Neuronal stem cell (in vitro differentiated cells): ENCODE measurements at regions not wholly inside any gene's neighbourhood (a gene's known extent, or its start where the extent isn't known, plus 50 kb on each side); places are given as distances from the start of the nearest gene placed in this dataset.

Experiments
- DNase-seq: peaks from one replicate; pipeline ENCODE4 v3.0.0-alpha.2; 2013; ENCODE audit warnings: low spot score
- H2AFZ ChIP-seq: one replicate; pipeline ENCODE4 v1.6.1; 2013; ENCODE audit warnings: mild to moderate bottlenecking, low read length, inconsistent platforms
- H2AK5ac ChIP-seq: 2 replicates; pipeline ENCODE4 v1.6.1; 2013; ENCODE audit warnings: low read depth, mild to moderate bottlenecking, inconsistent platforms, low read length, moderate library complexity, mixed read lengths
- H2BK120ac ChIP-seq: 2 replicates; pipeline ENCODE4 v1.6.1; 2013; ENCODE audit warnings: low read depth, mild to moderate bottlenecking, inconsistent platforms, low read length, moderate library complexity, mixed read lengths
- H2BK12ac ChIP-seq: one replicate; pipeline ENCODE4 v1.6.1; 2013; ENCODE audit warnings: low read length, inconsistent platforms
- H2BK15ac ChIP-seq: 2 replicates; pipeline ENCODE4 v1.6.1; 2013; ENCODE audit warnings: mild to moderate bottlenecking, low read length, inconsistent platforms, mixed read lengths
- H2BK5ac ChIP-seq: one replicate; pipeline ENCODE4 v1.6.1; 2013; ENCODE audit warnings: inconsistent platforms, mild to moderate bottlenecking, low read length, moderate library complexity
- H3K14ac ChIP-seq: one replicate; pipeline ENCODE4 v1.6.1; 2013; ENCODE audit warnings: low read length, inconsistent platforms
- H3K18ac ChIP-seq: 2 replicates; pipeline ENCODE4 v1.6.1; 2013; ENCODE audit warnings: low read length, inconsistent platforms
- H3K23ac ChIP-seq: 2 replicates; pipeline ENCODE4 v1.6.1; 2013; ENCODE audit warnings: low read depth, mild to moderate bottlenecking, mixed read lengths, low read length, inconsistent platforms; ENCODE audit not compliant: poor library complexity
- H3K27ac ChIP-seq: replicated peaks from 3 replicates; pipeline ENCODE4 v1.5.1; 2013; ENCODE audit warnings: low read length, inconsistent platforms
- H3K27me3 ChIP-seq, 3 experiments: 2 replicates each; pipeline ENCODE4 v1.6.1; 2013; ENCODE audit warnings: low read length in 3 of 3, mild to moderate bottlenecking in 2 of 3, inconsistent platforms in 1 of 3, low read depth in 1 of 3, mixed read lengths in 1 of 3, moderate library complexity in 1 of 3; ENCODE audit not compliant: control insufficient read depth in 3 of 3, insufficient read depth in 3 of 3
- H3K36me3 ChIP-seq, 2 donors: replicated peaks in 1 of 2; 2 replicates each; pipeline ENCODE4 v1.6.1; 2013; ENCODE audit warnings: low read length in 2 of 2; ENCODE audit not compliant: control insufficient read depth in 2 of 2, insufficient read depth in 2 of 2
- H3K4ac ChIP-seq: 2 replicates; pipeline ENCODE4 v1.6.1; 2013; ENCODE audit warnings: inconsistent platforms, mild to moderate bottlenecking, low read length, moderate library complexity
- H3K4me1 ChIP-seq, 2 donors: 1 replicate in 1 of 2; 2 replicates in 1 of 2; pipeline ENCODE4 v1.6.1; 2013; ENCODE audit warnings: low read length in 2 of 2, low read depth in 1 of 2; ENCODE audit not compliant: control insufficient read depth in 2 of 2, insufficient read depth in 1 of 2
- H3K4me2 ChIP-seq: one replicate; pipeline ENCODE4 v1.6.1; 2013; ENCODE audit warnings: mild to moderate bottlenecking, low read length, inconsistent platforms; ENCODE audit not compliant: insufficient read depth, poor library complexity, severe bottlenecking
- H3K4me3 ChIP-seq, 2 donors: 2 replicates each; pipeline ENCODE4 v1.5.1; 2013; ENCODE audit warnings: low read length in 2 of 2, mild to moderate bottlenecking in 2 of 2, inconsistent platforms in 1 of 2, moderate library complexity in 1 of 2
- H3K79me1 ChIP-seq: one replicate; pipeline ENCODE4 v1.6.1; 2013; ENCODE audit warnings: low read depth, mild to moderate bottlenecking, inconsistent platforms, low read length, moderate library complexity
- H3K9ac ChIP-seq: one replicate; pipeline ENCODE4 v1.6.1; 2013; ENCODE audit warnings: mild to moderate bottlenecking, low read depth, low read length, inconsistent platforms; ENCODE audit not compliant: poor library complexity
- H3K9me3 ChIP-seq, 2 donors: replicated peaks in 1 of 2; 2 replicates each; pipeline versions ENCODE3 to v1.6.1; 2013; ENCODE audit warnings: low read length in 2 of 2, mild to moderate bottlenecking in 2 of 2, inconsistent platforms in 1 of 2, low read depth in 1 of 2, mixed read lengths in 1 of 2, moderate library complexity in 1 of 2; ENCODE audit not compliant: control insufficient read depth in 2 of 2, insufficient read depth in 1 of 2
- H4K8ac ChIP-seq: one replicate; pipeline ENCODE4 v1.6.1; 2013; ENCODE audit warnings: low read depth, mild to moderate bottlenecking, inconsistent platforms, low read length, moderate library complexity
- H4K91ac ChIP-seq: one replicate; pipeline ENCODE4 v1.6.1; 2013; ENCODE audit warnings: low read length, low read depth, mild to moderate bottlenecking, inconsistent platforms; ENCODE audit not compliant: poor library complexity
- WGBS, 2 donors: extraction: QIAGEN DNeasy Blood & Tissue Kit; methylation state at CpG; one replicate each; pipeline ENCODE4 v1.1.7; 2013; ENCODE audit warnings: missing lambda C conversion rate in 2 of 2, mixed read lengths in 1 of 2; ENCODE audit not compliant: insufficient read length in 2 of 2, insufficient replicate concordance in 1 of 2; ENCODE audit errors: extremely low coverage in 2 of 2; 5-methylcytosine and 5-hydroxymethylcytosine counted together

GRCh38 chr7:42753811-42754363, 158.0 kb downstream of the C7orf25 start:
- H3K27me3 ChIP-seq, result no peaks in the 10 kb centered on the region
- H3K4me3 ChIP-seq, result no peak overlapping the region
- no peak overlapping the region for H2BK15ac ChIP-seq
- no peak overlapping the region for H3K18ac ChIP-seq
- H3K4ac ChIP-seq, result no peak overlapping the region
- H2AK5ac ChIP-seq, result no peak overlapping the region
- no peak overlapping the region for H2BK120ac ChIP-seq
- no peak overlapping the region for H3K9ac ChIP-seq
- H3K9me3 ChIP-seq, result peaks cover 0 to 3% of the 10 kb centered on the region in 2 donors
- H3K27ac ChIP-seq, result no peak overlapping the region
- no peak overlapping the region for H4K91ac ChIP-seq
- H3K14ac ChIP-seq, result no peak overlapping the region
- no CpG with 5 or more reads among the region's 3 CpGs for WGBS, 2 donors
- H4K8ac ChIP-seq, result no peak overlapping the region
- H2BK5ac ChIP-seq, result no peak overlapping the region
- no peak overlapping the region for H2BK12ac ChIP-seq
- no peaks in the 10 kb centered on the region for H3K36me3 ChIP-seq
- peak overlapping the region; percentile 84 for H2AFZ ChIP-seq
- no peak overlapping the region for H3K4me2 ChIP-seq
- H3K23ac ChIP-seq, result no peak overlapping the region
- H3K4me1 ChIP-seq, result peaks cover 5 to 30% of the 10 kb centered on the region in 2 donors
- no peaks in the 10 kb centered on the region for H3K79me1 ChIP-seq
- DNase-seq, result no peak

GRCh38 chr7:42753367-42753766, 158.5 kb downstream of the C7orf25 start:
- no peaks in the 10 kb centered on the region for H3K36me3 ChIP-seq
- H2BK15ac ChIP-seq, result no peak overlapping the region
- no peak overlapping the region for H2BK120ac ChIP-seq
- H4K8ac ChIP-seq, result no peak overlapping the region
- H4K91ac ChIP-seq, result no peak overlapping the region
- no peak overlapping the region for H3K14ac ChIP-seq
- no peak overlapping the region for H2BK5ac ChIP-seq
- no peaks in the 10 kb centered on the region for H3K79me1 ChIP-seq
- H2AK5ac ChIP-seq, result no peak overlapping the region
- DNase-seq, result no peak
- H3K4me2 ChIP-seq, result no peak overlapping the region
- no peak overlapping the region for H3K27ac ChIP-seq
- no peak overlapping the region for H3K4me3 ChIP-seq
- no peak overlapping the region for H3K4ac ChIP-seq
- no peaks in the 10 kb centered on the region for H3K27me3 ChIP-seq
- peaks cover 5 to 30% of the 10 kb centered on the region in 2 donors for H3K4me1 ChIP-seq
- H3K9me3 ChIP-seq, result no peaks in the 10 kb centered on the region
- H2BK12ac ChIP-seq, result no peak overlapping the region
- no peak overlapping the region for H3K23ac ChIP-seq
- no CpG with 5 or more reads among the region's 2 CpGs for WGBS, 2 donors
- no peak overlapping the region for H3K9ac ChIP-seq
- peak overlapping the region; percentile 84 for H2AFZ ChIP-seq
- H3K18ac ChIP-seq, result no peak overlapping the region

- Histone ChIP-seq H2BK5ac (no peak overlapping the region), H2AFZ (no peak overlapping the region), H3K36me3 (no peaks in the 10 kb centered on the region), H2BK120ac (no peak overlapping the region), H3K14ac (no peak overlapping the region), H3K4me1 (peaks cover 2 to 31% of the 10 kb centered on the region in 2 donors), H3K18ac (no peak overlapping the region), H3K9me3 (no peaks in the 10 kb centered on the region), H3K4ac (no peak overlapping the region), H2BK12ac (no peak overlapping the region), H2AK5ac (no peak overlapping the region), H3K9ac (no peak overlapping the region), H3K23ac (no peak overlapping the region), H3K4me3 (no peak overlapping the region), H3K27ac (no peak overlapping the region), H4K8ac (no peak overlapping the region), H3K79me1 (no peaks in the 10 kb centered on the region), H4K91ac (no peak overlapping the region), H2BK15ac (no peak overlapping the region), H3K27me3 (no peaks in the 10 kb centered on the region), H3K4me2 (no peak overlapping the region)
- no CpG with 5 or more reads among the region's 4 CpGs for WGBS, 2 donors
- DNase-seq, result no peak
These were observed 161.7 kb downstream of the C7orf25 start for GRCh38 chr7:42750172-42750571.

DNA sequence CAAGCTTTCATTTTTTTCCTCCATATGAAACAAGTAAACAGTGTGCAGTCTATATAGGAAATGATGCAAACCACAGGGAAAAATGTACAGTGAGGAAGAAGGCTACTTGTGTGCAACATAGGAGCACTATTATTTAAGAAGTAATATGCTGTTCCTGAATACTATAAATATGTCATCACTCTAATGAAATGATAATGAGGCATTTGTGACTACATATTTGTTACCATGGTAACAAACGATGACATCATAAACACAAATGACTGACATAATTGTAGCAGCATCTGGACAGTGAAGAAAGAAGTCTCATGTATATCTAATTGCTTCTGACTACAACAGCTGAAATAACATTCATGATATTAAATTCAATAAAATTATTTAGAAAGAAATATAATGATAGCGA, 164.8 kb downstream of the C7orf25 start:
- Histone ChIP-seq H2BK15ac (no peak overlapping the region), H3K79me1 (no peaks in the 10 kb centered on the region), H3K4me2 (no peak overlapping the region), H3K23ac (no peak overlapping the region), H2AK5ac (no peak overlapping the region), H3K9ac (no peak overlapping the region), H3K9me3 (no peaks in the 10 kb centered on the region), H2AFZ (no peak overlapping the region), H3K4me3 (no peak overlapping the region), H3K4me1 (peaks cover 0 to 13% of the 10 kb centered on the region in 2 donors), H4K91ac (no peak overlapping the region), H3K18ac (no peak overlapping the region), H3K14ac (no peak overlapping the region), H3K4ac (no peak overlapping the region), H3K36me3 (no peaks in the 10 kb centered on the region), H2BK120ac (no peak overlapping the region), H2BK12ac (no peak overlapping the region), H3K27ac (no peak overlapping the region), H2BK5ac (no peak overlapping the region), H3K27me3 (no peaks in the 10 kb centered on the region), H4K8ac (no peak overlapping the region)
- no CpG with 5 or more reads among the region's 2 CpGs for WGBS, 2 donors
- no peak for DNase-seq
